ENCODE measurements at regions not wholly inside any gene's neighbourhood (a gene's known extent, or its start where the extent isn't known, plus 50 kb on each side); places are given as distances from the start of the nearest gene placed in this dataset.

DNA sequence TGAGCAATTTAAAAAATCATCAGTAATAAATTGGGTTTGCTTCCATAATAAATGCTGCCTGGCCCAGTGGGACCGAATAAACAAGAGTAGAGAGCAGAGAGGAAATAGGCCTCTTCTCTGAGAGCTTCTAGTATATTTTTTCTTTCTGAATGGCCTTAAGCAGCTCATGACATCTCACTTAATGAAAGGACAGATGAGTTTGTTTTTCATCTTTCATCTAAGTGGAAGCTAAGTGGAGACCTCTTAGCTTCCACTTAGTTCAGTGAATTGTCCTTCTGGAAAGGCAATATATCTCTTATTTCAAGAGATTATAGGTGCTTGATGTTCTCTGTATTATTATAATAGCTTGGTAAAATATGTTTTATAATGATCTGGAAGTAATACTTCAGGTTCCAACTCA lies 245.9 kb upstream of the ANO3 start:
- no peak overlapping the region for H2BK120ac ChIP-seq (ENCODE audit: low read depth, low read length)
- no peak overlapping the region for H3K18ac ChIP-seq (ENCODE audit: low read length)
- no peak overlapping the region for H3K27ac ChIP-seq (replicated peaks; ENCODE audit: low read length)
- no peak overlapping the region for H4K8ac ChIP-seq (ENCODE audit: low read depth, low read length)
- H3K4ac ChIP-seq (ENCODE audit: low read length) = no peak overlapping the region
- H2BK5ac ChIP-seq (ENCODE audit: low read length) = no peak overlapping the region
- no CpG with 5 or more reads among the region's 1 CpG for WGBS, 2 donors (ENCODE audit: extremely low coverage in 2 of 2, insufficient read length in 2 of 2, insufficient replicate concordance in 1 of 2)
- H2BK15ac ChIP-seq (ENCODE audit: low read length) = no peak overlapping the region
- H3K4me1 ChIP-seq (ENCODE audit: control insufficient read depth in 2 of 2, insufficient read depth in 1 of 2, low read depth in 1 of 2, low read length in 2 of 2) = no peaks in the 10 kb centered on the region
- no peak overlapping the region for H3K9ac ChIP-seq (ENCODE audit: low read depth, low read length, poor library complexity)
- no peak overlapping the region for H3K4me2 ChIP-seq (ENCODE audit: insufficient read depth, low read length, poor library complexity, severe bottlenecking)
- no peak overlapping the region for H2BK12ac ChIP-seq (ENCODE audit: low read length)
- no peaks in the 10 kb centered on the region for H3K9me3 ChIP-seq (replicated peaks in 1 of 2; ENCODE audit: control insufficient read depth in 2 of 2, insufficient read depth in 1 of 2, low read depth in 1 of 2, low read length in 2 of 2)
- H3K23ac ChIP-seq (ENCODE audit: low read depth, low read length, poor library complexity) = no peak overlapping the region
- H2AK5ac ChIP-seq (ENCODE audit: low read depth, low read length) = no peak overlapping the region
- H3K36me3 ChIP-seq (replicated peaks in 1 of 2; ENCODE audit: control insufficient read depth in 2 of 2, insufficient read depth in 2 of 2, low read length in 2 of 2) = no peaks in the 10 kb centered on the region
- no peaks in the 10 kb centered on the region for H3K79me1 ChIP-seq (ENCODE audit: low read depth, low read length)
- no peak overlapping the region for H4K91ac ChIP-seq (ENCODE audit: low read depth, low read length, poor library complexity)
- H2AFZ ChIP-seq (ENCODE audit: low read length) = no peak overlapping the region
- H3K14ac ChIP-seq (ENCODE audit: low read length) = no peak overlapping the region
- no peak for DNase-seq (ENCODE audit: low spot score)
- H3K4me3 ChIP-seq (ENCODE audit: low read length in 2 of 2) = no peak overlapping the region
- no peaks in the 10 kb centered on the region for H3K27me3 ChIP-seq (ENCODE audit: control insufficient read depth in 3 of 3, insufficient read depth in 3 of 3, low read depth in 1 of 3, low read length in 3 of 3)

DNA sequence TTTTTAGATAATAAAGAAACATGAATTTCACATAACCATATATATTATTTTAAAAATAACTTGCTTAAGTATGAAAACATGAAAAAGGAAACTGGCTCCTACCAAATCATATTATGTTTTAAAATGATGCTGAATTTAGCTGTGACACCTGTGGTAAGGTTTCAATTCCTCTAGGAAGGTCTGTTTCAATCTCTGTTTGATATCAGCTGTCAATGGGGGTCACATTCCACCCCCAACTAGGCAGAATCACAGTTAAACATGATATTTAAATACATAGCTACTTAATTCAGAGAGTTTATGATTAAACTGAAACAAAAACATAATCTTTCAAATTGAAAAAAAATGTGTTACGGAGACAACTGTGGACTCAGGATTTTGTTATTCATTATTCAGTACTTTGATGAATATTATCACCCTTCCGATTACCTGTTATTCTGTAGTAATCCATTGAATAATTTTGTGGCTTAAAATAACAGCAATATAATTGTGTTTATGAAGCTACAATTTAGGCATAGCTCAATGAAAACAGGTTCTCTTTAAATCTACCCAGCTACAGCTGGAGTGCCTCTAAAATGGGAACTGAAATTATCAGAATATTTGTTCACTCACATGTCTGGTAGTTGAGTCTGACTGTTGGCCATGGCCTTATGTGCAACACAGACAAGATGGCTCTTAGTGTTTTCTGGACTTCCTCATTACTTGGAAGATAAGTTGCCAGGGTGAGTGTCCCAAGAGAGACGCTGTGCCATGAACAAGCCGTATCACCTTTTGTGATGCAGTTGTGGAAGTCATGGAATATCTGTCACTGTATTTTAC lies 244.6 kb upstream of the ANO3 start:
- Histone ChIP-seq H3K9me3 (replicated peaks in 1 of 2; ENCODE audit: control insufficient read depth in 2 of 2, insufficient read depth in 1 of 2, low read depth in 1 of 2, low read length in 2 of 2) (no peaks in the 10 kb centered on the region), H3K27ac (replicated peaks; ENCODE audit: low read length) (no peak overlapping the region), H3K14ac (ENCODE audit: low read length) (no peak overlapping the region), H4K91ac (ENCODE audit: low read depth, low read length, poor library complexity) (no peak overlapping the region), H3K27me3 (ENCODE audit: control insufficient read depth in 3 of 3, insufficient read depth in 3 of 3, low read depth in 1 of 3, low read length in 3 of 3) (no peaks in the 10 kb centered on the region), H3K23ac (ENCODE audit: low read depth, low read length, poor library complexity) (no peak overlapping the region), H3K9ac (ENCODE audit: low read depth, low read length, poor library complexity) (no peak overlapping the region), H3K36me3 (replicated peaks in 1 of 2; ENCODE audit: control insufficient read depth in 2 of 2, insufficient read depth in 2 of 2, low read length in 2 of 2) (no peaks in the 10 kb centered on the region), H3K4me2 (ENCODE audit: insufficient read depth, low read length, poor library complexity, severe bottlenecking) (no peak overlapping the region), H3K4ac (ENCODE audit: low read length) (no peak overlapping the region), H3K79me1 (ENCODE audit: low read depth, low read length) (no peaks in the 10 kb centered on the region), H3K18ac (ENCODE audit: low read length) (no peak overlapping the region), H3K4me3 (ENCODE audit: low read length in 2 of 2) (no peak overlapping the region), H2BK120ac (ENCODE audit: low read depth, low read length) (no peak overlapping the region), H2AK5ac (ENCODE audit: low read depth, low read length) (no peak overlapping the region), H2AFZ (ENCODE audit: low read length) (no peak overlapping the region), H2BK12ac (ENCODE audit: low read length) (no peak overlapping the region), H4K8ac (ENCODE audit: low read depth, low read length) (no peak overlapping the region), H3K4me1 (ENCODE audit: control insufficient read depth in 2 of 2, insufficient read depth in 1 of 2, low read depth in 1 of 2, low read length in 2 of 2) (no peaks in the 10 kb centered on the region), H2BK15ac (ENCODE audit: low read length) (no peak overlapping the region), H2BK5ac (ENCODE audit: low read length) (no peak overlapping the region)
- no CpG with 5 or more reads among the region's 4 CpGs for WGBS, 2 donors (ENCODE audit: extremely low coverage in 2 of 2, insufficient read length in 2 of 2, insufficient replicate concordance in 1 of 2)
- no peak for DNase-seq (ENCODE audit: low spot score)

DNA sequence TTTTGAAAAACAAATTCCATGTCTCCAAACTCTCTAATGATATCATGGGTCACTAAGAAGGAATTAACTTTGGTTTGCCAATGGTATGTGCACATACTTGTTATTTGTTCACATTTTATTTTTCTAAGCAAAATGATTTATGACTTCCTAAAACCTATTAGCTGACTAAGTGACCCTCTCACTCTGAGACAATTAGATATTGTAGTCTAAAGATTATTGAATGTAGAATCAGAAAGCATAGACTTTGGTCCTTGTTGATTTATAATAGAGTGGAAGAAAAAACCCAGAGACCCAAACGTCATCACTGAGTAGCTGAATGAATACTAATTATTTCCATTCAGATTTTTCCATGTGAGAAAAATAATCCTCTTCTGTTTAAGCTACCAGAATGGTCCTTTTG lies 243.5 kb upstream of the ANO3 start:
- WGBS, 2 donors (ENCODE audit: extremely low coverage in 2 of 2, insufficient read length in 2 of 2, insufficient replicate concordance in 1 of 2) = no CpG with 5 or more reads among the region's 1 CpG
- no peak overlapping the region for H3K4me3 ChIP-seq (ENCODE audit: low read length in 2 of 2)
- no peak overlapping the region for H2AK5ac ChIP-seq (ENCODE audit: low read depth, low read length)
- no peaks in the 10 kb centered on the region for H3K9me3 ChIP-seq (replicated peaks in 1 of 2; ENCODE audit: control insufficient read depth in 2 of 2, insufficient read depth in 1 of 2, low read depth in 1 of 2, low read length in 2 of 2)
- H3K4me2 ChIP-seq (ENCODE audit: insufficient read depth, low read length, poor library complexity, severe bottlenecking) = no peak overlapping the region
- no peaks in the 10 kb centered on the region for H3K36me3 ChIP-seq (replicated peaks in 1 of 2; ENCODE audit: control insufficient read depth in 2 of 2, insufficient read depth in 2 of 2, low read length in 2 of 2)
- H2AFZ ChIP-seq (ENCODE audit: low read length) = no peak overlapping the region
- H3K14ac ChIP-seq (ENCODE audit: low read length) = no peak overlapping the region
- DNase-seq (ENCODE audit: low spot score) = no peak
- H3K79me1 ChIP-seq (ENCODE audit: low read depth, low read length) = no peaks in the 10 kb centered on the region
- H3K9ac ChIP-seq (ENCODE audit: low read depth, low read length, poor library complexity) = no peak overlapping the region
- no peaks in the 10 kb centered on the region for H3K4me1 ChIP-seq (ENCODE audit: control insufficient read depth in 2 of 2, insufficient read depth in 1 of 2, low read depth in 1 of 2, low read length in 2 of 2)
- no peak overlapping the region for H4K91ac ChIP-seq (ENCODE audit: low read depth, low read length, poor library complexity)
- no peak overlapping the region for H3K4ac ChIP-seq (ENCODE audit: low read length)
- H2BK120ac ChIP-seq (ENCODE audit: low read depth, low read length) = no peak overlapping the region
- H3K18ac ChIP-seq (ENCODE audit: low read length) = no peak overlapping the region
- H2BK5ac ChIP-seq (ENCODE audit: low read length) = no peak overlapping the region
- H3K27me3 ChIP-seq (ENCODE audit: control insufficient read depth in 3 of 3, insufficient read depth in 3 of 3, low read depth in 1 of 3, low read length in 3 of 3) = no peaks in the 10 kb centered on the region
- no peak overlapping the region for H3K27ac ChIP-seq (replicated peaks; ENCODE audit: low read length)
- no peak overlapping the region for H2BK15ac ChIP-seq (ENCODE audit: low read length)
- H3K23ac ChIP-seq (ENCODE audit: low read depth, low read length, poor library complexity) = no peak overlapping the region
- H4K8ac ChIP-seq (ENCODE audit: low read depth, low read length) = no peak overlapping the region
- no peak overlapping the region for H2BK12ac ChIP-seq (ENCODE audit: low read length)

DNA sequence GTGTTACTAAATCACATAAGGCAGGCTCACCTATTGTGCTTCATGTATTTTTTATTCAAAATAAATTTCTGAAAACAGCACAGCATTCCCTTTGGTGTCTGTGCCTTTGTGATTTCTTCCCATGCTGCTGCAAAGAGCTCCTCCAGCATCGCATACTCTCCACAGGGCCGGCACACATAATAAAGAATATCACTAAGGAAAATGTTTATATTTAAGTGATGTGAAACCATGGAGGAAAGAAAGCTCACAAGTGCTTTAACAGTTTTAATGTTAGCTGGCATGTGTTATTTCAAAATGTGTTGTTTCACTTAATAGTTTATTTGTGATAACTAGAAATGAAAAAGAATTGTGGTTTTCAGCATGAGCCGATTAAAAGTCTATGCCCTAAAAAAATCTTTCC lies 241.3 kb upstream of the ANO3 start:
- Histone ChIP-seq H3K36me3 (replicated peaks in 1 of 2; ENCODE audit: control insufficient read depth in 2 of 2, insufficient read depth in 2 of 2, low read length in 2 of 2) (no peaks in the 10 kb centered on the region), H3K9ac (ENCODE audit: low read depth, low read length, poor library complexity) (no peak overlapping the region), H3K23ac (ENCODE audit: low read depth, low read length, poor library complexity) (no peak overlapping the region), H2AK5ac (ENCODE audit: low read depth, low read length) (no peak overlapping the region), H3K27me3 (ENCODE audit: control insufficient read depth in 3 of 3, insufficient read depth in 3 of 3, low read depth in 1 of 3, low read length in 3 of 3) (no peaks in the 10 kb centered on the region), H4K91ac (ENCODE audit: low read depth, low read length, poor library complexity) (no peak overlapping the region), H3K27ac (replicated peaks; ENCODE audit: low read length) (no peak overlapping the region), H3K4me2 (ENCODE audit: insufficient read depth, low read length, poor library complexity, severe bottlenecking) (no peak overlapping the region), H2AFZ (ENCODE audit: low read length) (no peak overlapping the region), H3K4me3 (ENCODE audit: low read length in 2 of 2) (no peak overlapping the region), H2BK120ac (ENCODE audit: low read depth, low read length) (no peak overlapping the region), H4K8ac (ENCODE audit: low read depth, low read length) (no peak overlapping the region), H2BK15ac (ENCODE audit: low read length) (no peak overlapping the region), H3K4ac (ENCODE audit: low read length) (no peak overlapping the region), H2BK5ac (ENCODE audit: low read length) (no peak overlapping the region), H3K18ac (ENCODE audit: low read length) (no peak overlapping the region), H3K79me1 (ENCODE audit: low read depth, low read length) (no peaks in the 10 kb centered on the region), H3K14ac (ENCODE audit: low read length) (no peak overlapping the region), H3K9me3 (replicated peaks in 1 of 2; ENCODE audit: control insufficient read depth in 2 of 2, insufficient read depth in 1 of 2, low read depth in 1 of 2, low read length in 2 of 2) (no peaks in the 10 kb centered on the region), H3K4me1 (ENCODE audit: control insufficient read depth in 2 of 2, insufficient read depth in 1 of 2, low read depth in 1 of 2, low read length in 2 of 2) (no peaks in the 10 kb centered on the region), H2BK12ac (ENCODE audit: low read length) (no peak overlapping the region)
- WGBS, 2 donors (ENCODE audit: extremely low coverage in 2 of 2, insufficient read length in 2 of 2, insufficient replicate concordance in 1 of 2) = no CpG with 5 or more reads among the region's 3 CpGs
- no peak for DNase-seq (ENCODE audit: low spot score)

Data from neuronal stem cell (in vitro differentiated cells).